SK-N-SH (cell line): ENCODE measurements at regions not wholly inside any gene's neighbourhood (a gene's known extent, or its start where the extent isn't known, plus 50 kb on each side); places are given as distances from the start of the nearest gene placed in this dataset.

Source experiments
- CTCF ChIA-PET: fragments of 300-600, 350-600 bp; formaldehyde crosslinking; extraction: SDS; loops from one replicate; lab custom pipeline; 2021; lab: Yijun Ruan, JAX
- POLR2A ChIA-PET: fragments of 350-600 bp; sonication (Branson Sonifier 250); formaldehyde crosslinking; extraction: SDS; loops from one replicate; lab custom pipeline; 2020; ENCODE audit warnings: antibody characterized with exemption, inconsistent platforms; lab: Yijun Ruan, JAX
- DNase-seq: peaks from one replicate; pipeline ENCODE4 v3.0.0; 2012
- H2AFZ ChIP-seq: fragments of 200-600 bp; sonication (generic); 2 replicates; pipeline ENCODE4 v1.8.1; 2016; ENCODE audit warnings: antibody characterized with exemption, mild to moderate bottlenecking, low read depth
- H3F3A ChIP-seq: fragments of 200-600 bp; sonication (generic); replicated peaks from 2 replicates; pipeline ENCODE3; 2016; ENCODE audit warnings: antibody characterized with exemption, mild to moderate bottlenecking; ENCODE audit not compliant: insufficient read depth
- H3K27ac ChIP-seq, 2 experiments: fragments of 200-500 bp in 1 of 2; fragments of 200-600 bp in 1 of 2; sonication (Bioruptor generic) in 1 of 2; sonication (generic), shearing (Covaris generic) in 1 of 2; 2 replicates each; pipeline versions ENCODE4 v1.5.1 to v1.6.1; 2014 to 2016; ENCODE audit warnings: low read depth in 2 of 2, inconsistent platforms in 1 of 2, low read length in 1 of 2, mild to moderate bottlenecking in 1 of 2, mixed read lengths in 1 of 2
- H3K27me3 ChIP-seq: fragments of 200-600 bp; sonication (generic), shearing (Covaris generic); 2 replicates; pipeline ENCODE4 v1.6.1; 2016; ENCODE audit warnings: mixed run types; ENCODE audit not compliant: insufficient read depth
- H3K36me3 ChIP-seq, 2 experiments: fragments of 200-500 bp in 1 of 2; fragments of 200-600 bp in 1 of 2; sonication (Bioruptor generic) in 1 of 2; sonication (generic) in 1 of 2; replicated peaks in 1 of 2; 2 replicates each; pipeline versions ENCODE3 to v1.5.1; 2014 to 2016; ENCODE audit warnings: low read length in 1 of 2, mild to moderate bottlenecking in 1 of 2; ENCODE audit not compliant: insufficient read depth in 2 of 2, control insufficient read depth in 1 of 2
- H3K4me1 ChIP-seq, 2 experiments: fragments of 200-500 bp in 1 of 2; fragments of 200-600 bp in 1 of 2; sonication (Bioruptor generic) in 1 of 2; sonication (generic), shearing (Covaris generic) in 1 of 2; 2 replicates each; pipeline versions ENCODE4 v1.5.1 to v1.6.1; 2014 to 2016; ENCODE audit warnings: low read depth in 1 of 2, low read length in 1 of 2, mixed run types in 1 of 2; ENCODE audit not compliant: insufficient read depth in 2 of 2, control insufficient read depth in 1 of 2
- H3K4me2 ChIP-seq: fragments of 200-600 bp; sonication (generic), shearing (Covaris generic); 2 replicates; pipeline ENCODE4 v1.6.1; 2017; ENCODE audit warnings: mixed run types
- H3K4me3 ChIP-seq, 2 experiments: fragments of 200-500 bp in 1 of 2; fragments of 200-600 bp in 1 of 2; sonication (Bioruptor generic) in 1 of 2; sonication (generic), shearing (Covaris generic) in 1 of 2; 2 replicates each; pipeline versions ENCODE4 v1.5.1 to v1.8.1; 2014 to 2016; ENCODE audit warnings: low read depth in 2 of 2, inconsistent platforms in 1 of 2, low read length in 1 of 2, mild to moderate bottlenecking in 1 of 2, mixed read lengths in 1 of 2, moderate library complexity in 1 of 2
- H3K79me2 ChIP-seq: fragments of 200-600 bp; sonication (generic); 2 replicates; pipeline ENCODE4 v1.8.1; 2017; ENCODE audit warnings: mild to moderate bottlenecking; ENCODE audit not compliant: insufficient read depth
- H3K9ac ChIP-seq: fragments of 200-600 bp; sonication (generic); 2 replicates; pipeline ENCODE4 v1.6.1; 2017; ENCODE audit warnings: mixed run types
- H3K9me2 ChIP-seq: fragments of 200-600 bp; sonication (generic); 2 replicates; pipeline ENCODE4 v1.6.1; 2017; ENCODE audit warnings: mixed run types
- H3K9me3 ChIP-seq: fragments of 200-600 bp; sonication (generic); 2 replicates; pipeline ENCODE4 v1.6.1; 2017; ENCODE audit warnings: mixed run types, mild to moderate bottlenecking, moderate library complexity
- H4K20me1 ChIP-seq: fragments of 200-600 bp; sonication (generic); 2 replicates; pipeline ENCODE4 v1.6.1; 2017; ENCODE audit warnings: mild to moderate bottlenecking, mixed run types; ENCODE audit not compliant: insufficient read depth
- CHD2 ChIP-seq: fragments of 150-350 bp; IDR thresholded peaks from 2 replicates; pipeline ENCODE4 v1.6.1; 2018; ENCODE audit warnings: low read length; ENCODE audit not compliant: partially characterized antibody
- ELF1 ChIP-seq: IDR thresholded peaks from 2 replicates; pipeline ENCODE4 v1.4.0; 2012
- FOXJ3 ChIP-seq: sonication (generic); formaldehyde crosslinking; IDR thresholded peaks from 2 replicates; pipeline ENCODE4 v1.5.1; 2020; ENCODE audit warnings: mild to moderate bottlenecking, missing genetic modification reagents
- GABPA ChIP-seq: IDR thresholded peaks from 2 replicates; pipeline ENCODE4 v1.4.0; 2012; ENCODE audit warnings: low read depth, mild to moderate bottlenecking
- GATA2 ChIP-seq: sonication (generic); formaldehyde crosslinking; IDR thresholded peaks from 2 replicates; pipeline ENCODE4 v1.5.0; 2020; ENCODE audit warnings: mild to moderate bottlenecking, missing genetic modification reagents
- POLR2AphosphoS5 ChIP-seq: IDR thresholded peaks from 2 replicates; pipeline ENCODE4 v1.6.1; 2012; ENCODE audit warnings: low read depth, low read length
- RCOR1 ChIP-seq: fragments of 150-350 bp; IDR thresholded peaks from 2 replicates; pipeline ENCODE4 v1.6.1; 2017; ENCODE audit warnings: antibody characterized with exemption, low read length
- RXRA ChIP-seq: IDR thresholded peaks from 2 replicates; pipeline ENCODE4 v1.4.0; 2012; ENCODE audit warnings: low read depth, mild to moderate bottlenecking, borderline replicate concordance
- SIN3A ChIP-seq: IDR thresholded peaks from 2 replicates; pipeline ENCODE4 v1.6.1; 2012; ENCODE audit warnings: low read depth, mild to moderate bottlenecking, low read length, moderate library complexity, borderline replicate concordance
- TAF1 ChIP-seq: IDR thresholded peaks from 2 replicates; pipeline ENCODE4 v1.6.1; 2012; ENCODE audit warnings: low read depth, mild to moderate bottlenecking, low read length, moderate library complexity, borderline replicate concordance
- YY1 ChIP-seq: IDR thresholded peaks from 2 replicates; pipeline ENCODE4 v1.4.0; 2012; ENCODE audit warnings: low read depth, mild to moderate bottlenecking
- WGBS: methylation state at CpG from one replicate; pipeline ENCODE4 v1.1.6; 2017; ENCODE audit warnings: low lambda C conversion rate; 5-methylcytosine and 5-hydroxymethylcytosine counted together
- TF ChIP-seq, protein P1 (sequence below): IDR thresholded peaks from 2 replicates; pipeline ENCODE4 v1.4.0; 2012; ENCODE audit warnings: low read depth, borderline replicate concordance
- TF ChIP-seq, protein P2 (sequence below): fragments of 150-350 bp; IDR thresholded peaks from 2 replicates; pipeline ENCODE4 v1.6.1; 2016; ENCODE audit warnings: mild to moderate bottlenecking, low read depth, low read length
- TF ChIP-seq, protein P3 (sequence below): fragments of 200-600 bp; sonication (generic); IDR thresholded peaks from 2 replicates; pipeline ENCODE4 v1.6.1; 2017; ENCODE audit warnings: antibody characterized with exemption, mild to moderate bottlenecking, moderate library complexity
- TF ChIP-seq, protein P4 (sequence below): IDR thresholded peaks from 2 replicates; pipeline ENCODE4 v1.4.0; 2012; ENCODE audit warnings: low read depth, borderline replicate concordance
- TF ChIP-seq, protein P5 (sequence below): IDR thresholded peaks from 2 replicates; pipeline ENCODE4 v1.6.1; 2012; ENCODE audit warnings: mild to moderate bottlenecking, low read depth, low read length, moderate library complexity

- 11% methylated on average over 9 of the region's 10 CpGs for WGBS
- Histone ChIP-seq H3K4me3 (no peak overlapping the region), H3K9ac (no peak overlapping the region), H3F3A (no peaks in the 10 kb centered on the region), H3K36me3 (no peaks in the 10 kb centered on the region), H2AFZ (no peak overlapping the region), H3K4me2 (no peak overlapping the region), H3K27me3 (peaks cover 18% of the 10 kb centered on the region; the same call in 1 of the 2 replicates), H3K79me2 (no peaks in the 10 kb centered on the region), H4K20me1 (no peaks in the 10 kb centered on the region), H3K9me3 (no peaks in the 10 kb centered on the region), H3K27ac (no peak overlapping the region), H3K4me1 (no peaks in the 10 kb centered on the region), H3K9me2 (no peaks in the 10 kb centered on the region)
- CTCF ChIA-PET, result interaction anchor here (0.6 kb wide), 1 partner anchor 436 kb away, joined by 3 read pairs; no protein-coding TSS in a partner anchor
- POLR2A ChIA-PET, result no interaction called here
- no peak for DNase-seq
- TF ChIP-seq, protein P1, sequence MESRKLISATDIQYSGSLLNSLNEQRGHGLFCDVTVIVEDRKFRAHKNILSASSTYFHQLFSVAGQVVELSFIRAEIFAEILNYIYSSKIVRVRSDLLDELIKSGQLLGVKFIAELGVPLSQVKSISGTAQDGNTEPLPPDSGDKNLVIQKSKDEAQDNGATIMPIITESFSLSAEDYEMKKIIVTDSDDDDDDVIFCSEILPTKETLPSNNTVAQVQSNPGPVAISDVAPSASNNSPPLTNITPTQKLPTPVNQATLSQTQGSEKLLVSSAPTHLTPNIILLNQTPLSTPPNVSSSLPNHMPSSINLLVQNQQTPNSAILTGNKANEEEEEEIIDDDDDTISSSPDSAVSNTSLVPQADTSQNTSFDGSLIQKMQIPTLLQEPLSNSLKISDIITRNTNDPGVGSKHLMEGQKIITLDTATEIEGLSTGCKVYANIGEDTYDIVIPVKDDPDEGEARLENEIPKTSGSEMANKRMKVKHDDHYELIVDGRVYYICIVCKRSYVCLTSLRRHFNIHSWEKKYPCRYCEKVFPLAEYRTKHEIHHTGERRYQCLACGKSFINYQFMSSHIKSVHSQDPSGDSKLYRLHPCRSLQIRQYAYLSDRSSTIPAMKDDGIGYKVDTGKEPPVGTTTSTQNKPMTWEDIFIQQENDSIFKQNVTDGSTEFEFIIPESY, result no peak
- TF ChIP-seq ELF1, result no peak
- TF ChIP-seq CHD2, result no peak
- TF ChIP-seq RXRA, result no peak
- TF ChIP-seq YY1, result no peak
- no peak for TF ChIP-seq GABPA
- no peak for TF ChIP-seq GATA2
- TF ChIP-seq, protein P2, sequence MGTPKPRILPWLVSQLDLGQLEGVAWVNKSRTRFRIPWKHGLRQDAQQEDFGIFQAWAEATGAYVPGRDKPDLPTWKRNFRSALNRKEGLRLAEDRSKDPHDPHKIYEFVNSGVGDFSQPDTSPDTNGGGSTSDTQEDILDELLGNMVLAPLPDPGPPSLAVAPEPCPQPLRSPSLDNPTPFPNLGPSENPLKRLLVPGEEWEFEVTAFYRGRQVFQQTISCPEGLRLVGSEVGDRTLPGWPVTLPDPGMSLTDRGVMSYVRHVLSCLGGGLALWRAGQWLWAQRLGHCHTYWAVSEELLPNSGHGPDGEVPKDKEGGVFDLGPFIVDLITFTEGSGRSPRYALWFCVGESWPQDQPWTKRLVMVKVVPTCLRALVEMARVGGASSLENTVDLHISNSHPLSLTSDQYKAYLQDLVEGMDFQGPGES, result no peak
- TF ChIP-seq, protein P3, sequence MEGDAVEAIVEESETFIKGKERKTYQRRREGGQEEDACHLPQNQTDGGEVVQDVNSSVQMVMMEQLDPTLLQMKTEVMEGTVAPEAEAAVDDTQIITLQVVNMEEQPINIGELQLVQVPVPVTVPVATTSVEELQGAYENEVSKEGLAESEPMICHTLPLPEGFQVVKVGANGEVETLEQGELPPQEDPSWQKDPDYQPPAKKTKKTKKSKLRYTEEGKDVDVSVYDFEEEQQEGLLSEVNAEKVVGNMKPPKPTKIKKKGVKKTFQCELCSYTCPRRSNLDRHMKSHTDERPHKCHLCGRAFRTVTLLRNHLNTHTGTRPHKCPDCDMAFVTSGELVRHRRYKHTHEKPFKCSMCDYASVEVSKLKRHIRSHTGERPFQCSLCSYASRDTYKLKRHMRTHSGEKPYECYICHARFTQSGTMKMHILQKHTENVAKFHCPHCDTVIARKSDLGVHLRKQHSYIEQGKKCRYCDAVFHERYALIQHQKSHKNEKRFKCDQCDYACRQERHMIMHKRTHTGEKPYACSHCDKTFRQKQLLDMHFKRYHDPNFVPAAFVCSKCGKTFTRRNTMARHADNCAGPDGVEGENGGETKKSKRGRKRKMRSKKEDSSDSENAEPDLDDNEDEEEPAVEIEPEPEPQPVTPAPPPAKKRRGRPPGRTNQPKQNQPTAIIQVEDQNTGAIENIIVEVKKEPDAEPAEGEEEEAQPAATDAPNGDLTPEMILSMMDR, result no peak
- TF ChIP-seq SIN3A, result no peak
- no peak for TF ChIP-seq POLR2AphosphoS5
- TF ChIP-seq, protein P4, sequence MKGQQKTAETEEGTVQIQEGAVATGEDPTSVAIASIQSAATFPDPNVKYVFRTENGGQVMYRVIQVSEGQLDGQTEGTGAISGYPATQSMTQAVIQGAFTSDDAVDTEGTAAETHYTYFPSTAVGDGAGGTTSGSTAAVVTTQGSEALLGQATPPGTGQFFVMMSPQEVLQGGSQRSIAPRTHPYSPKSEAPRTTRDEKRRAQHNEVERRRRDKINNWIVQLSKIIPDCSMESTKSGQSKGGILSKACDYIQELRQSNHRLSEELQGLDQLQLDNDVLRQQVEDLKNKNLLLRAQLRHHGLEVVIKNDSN, result no peak
- TF ChIP-seq RCOR1, result no peak
- TF ChIP-seq TAF1, result no peak
- TF ChIP-seq, protein P5, sequence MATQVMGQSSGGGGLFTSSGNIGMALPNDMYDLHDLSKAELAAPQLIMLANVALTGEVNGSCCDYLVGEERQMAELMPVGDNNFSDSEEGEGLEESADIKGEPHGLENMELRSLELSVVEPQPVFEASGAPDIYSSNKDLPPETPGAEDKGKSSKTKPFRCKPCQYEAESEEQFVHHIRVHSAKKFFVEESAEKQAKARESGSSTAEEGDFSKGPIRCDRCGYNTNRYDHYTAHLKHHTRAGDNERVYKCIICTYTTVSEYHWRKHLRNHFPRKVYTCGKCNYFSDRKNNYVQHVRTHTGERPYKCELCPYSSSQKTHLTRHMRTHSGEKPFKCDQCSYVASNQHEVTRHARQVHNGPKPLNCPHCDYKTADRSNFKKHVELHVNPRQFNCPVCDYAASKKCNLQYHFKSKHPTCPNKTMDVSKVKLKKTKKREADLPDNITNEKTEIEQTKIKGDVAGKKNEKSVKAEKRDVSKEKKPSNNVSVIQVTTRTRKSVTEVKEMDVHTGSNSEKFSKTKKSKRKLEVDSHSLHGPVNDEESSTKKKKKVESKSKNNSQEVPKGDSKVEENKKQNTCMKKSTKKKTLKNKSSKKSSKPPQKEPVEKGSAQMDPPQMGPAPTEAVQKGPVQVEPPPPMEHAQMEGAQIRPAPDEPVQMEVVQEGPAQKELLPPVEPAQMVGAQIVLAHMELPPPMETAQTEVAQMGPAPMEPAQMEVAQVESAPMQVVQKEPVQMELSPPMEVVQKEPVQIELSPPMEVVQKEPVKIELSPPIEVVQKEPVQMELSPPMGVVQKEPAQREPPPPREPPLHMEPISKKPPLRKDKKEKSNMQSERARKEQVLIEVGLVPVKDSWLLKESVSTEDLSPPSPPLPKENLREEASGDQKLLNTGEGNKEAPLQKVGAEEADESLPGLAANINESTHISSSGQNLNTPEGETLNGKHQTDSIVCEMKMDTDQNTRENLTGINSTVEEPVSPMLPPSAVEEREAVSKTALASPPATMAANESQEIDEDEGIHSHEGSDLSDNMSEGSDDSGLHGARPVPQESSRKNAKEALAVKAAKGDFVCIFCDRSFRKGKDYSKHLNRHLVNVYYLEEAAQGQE, result no peak
- TF ChIP-seq FOXJ3, result no peak
Measured at GRCh38 chr20:22499515-22500166, 84.7 kb downstream of the FOXA2 start.
